Stomach (tissue), 4 donors: ENCODE measurements at regions not wholly inside any gene's neighbourhood (a gene's known extent, or its start where the extent isn't known, plus 50 kb on each side); places are given as distances from the start of the nearest gene placed in this dataset.

ENCODE experiments used
- POLR2A ChIP-seq, 4 donors: fragments of 450-650 bp; IDR thresholded peaks; one replicate each; pipeline ENCODE4 v1.6.1; 2016; ENCODE audit warnings: antibody characterized with exemption in 4 of 4, control low read depth in 2 of 4, mild to moderate bottlenecking in 1 of 4, moderate library complexity in 1 of 4
- POLR2AphosphoS5 ChIP-seq, 3 donors: sonication (generic); formaldehyde crosslinking; IDR thresholded peaks; one replicate each; pipeline ENCODE4 v1.6.1; 2016; ENCODE audit warnings: antibody characterized with exemption in 3 of 3
- TF ChIP-seq, protein P1 (sequence below), 7 experiments: fragments of 450-650 bp in 4 of 7; fragments of 200-600 bp in 3 of 7; sonication (generic) in 3 of 7; IDR thresholded peaks; one replicate each; pipeline ENCODE4 v1.5.1; 2016 to 2019; ENCODE audit warnings: antibody characterized with exemption in 7 of 7, control low read depth in 2 of 7, mild to moderate bottlenecking in 1 of 7

DNA sequence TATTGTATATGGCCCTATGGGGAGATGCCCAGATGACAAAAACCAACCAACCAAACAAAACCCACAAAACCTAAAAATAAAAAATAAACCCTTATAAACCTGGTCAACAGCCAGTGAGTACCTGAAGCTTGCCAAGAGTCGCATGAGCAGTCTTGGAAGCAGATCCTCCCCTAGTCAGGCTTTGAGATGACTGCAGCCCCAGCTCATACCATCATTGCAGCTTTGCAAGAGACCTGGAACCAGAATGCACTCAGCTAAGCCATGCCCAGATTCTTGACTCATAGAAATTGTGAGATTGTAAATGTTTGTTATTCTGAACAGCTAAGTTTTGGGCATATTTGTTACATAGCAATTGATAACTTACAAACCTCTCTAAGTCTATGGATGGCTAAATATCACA is 326.8 kb downstream of the HLX start:
- no peak for TF ChIP-seq POLR2A (IDR thresholded peaks at IDR 0.05)
- TF ChIP-seq, protein P1, sequence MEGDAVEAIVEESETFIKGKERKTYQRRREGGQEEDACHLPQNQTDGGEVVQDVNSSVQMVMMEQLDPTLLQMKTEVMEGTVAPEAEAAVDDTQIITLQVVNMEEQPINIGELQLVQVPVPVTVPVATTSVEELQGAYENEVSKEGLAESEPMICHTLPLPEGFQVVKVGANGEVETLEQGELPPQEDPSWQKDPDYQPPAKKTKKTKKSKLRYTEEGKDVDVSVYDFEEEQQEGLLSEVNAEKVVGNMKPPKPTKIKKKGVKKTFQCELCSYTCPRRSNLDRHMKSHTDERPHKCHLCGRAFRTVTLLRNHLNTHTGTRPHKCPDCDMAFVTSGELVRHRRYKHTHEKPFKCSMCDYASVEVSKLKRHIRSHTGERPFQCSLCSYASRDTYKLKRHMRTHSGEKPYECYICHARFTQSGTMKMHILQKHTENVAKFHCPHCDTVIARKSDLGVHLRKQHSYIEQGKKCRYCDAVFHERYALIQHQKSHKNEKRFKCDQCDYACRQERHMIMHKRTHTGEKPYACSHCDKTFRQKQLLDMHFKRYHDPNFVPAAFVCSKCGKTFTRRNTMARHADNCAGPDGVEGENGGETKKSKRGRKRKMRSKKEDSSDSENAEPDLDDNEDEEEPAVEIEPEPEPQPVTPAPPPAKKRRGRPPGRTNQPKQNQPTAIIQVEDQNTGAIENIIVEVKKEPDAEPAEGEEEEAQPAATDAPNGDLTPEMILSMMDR (IDR thresholded peaks at IDR 0.05) = no peak
- no peak for TF ChIP-seq POLR2AphosphoS5 (IDR thresholded peaks at IDR 0.05)
